HCT116 (cell line): ENCODE measurements at regions not wholly inside any gene's neighbourhood (a gene's known extent, or its start where the extent isn't known, plus 50 kb on each side); places are given as distances from the start of the nearest gene placed in this dataset.

Source experiments
- ATAC-seq: fragments of 200-7000 bp; cut with Tn5 transposase; 2 replicates; pipeline ENCODE4 v1.9.1; 2020; ENCODE audit warnings: mild to moderate bottlenecking, moderate library complexity
- BruUV-seq: library from RNA; stranded (reverse); fragments of 400-500 nt; replicated peaks from 2 replicates; lab custom pipeline; 2021; lab: Mats Ljungman, UMichigan
- CTCF ChIA-PET: fragments of 300-600 bp; sonication (Branson Sonifier 250); formaldehyde crosslinking; loops from one replicate; lab custom pipeline; 2021; ENCODE audit warnings: antibody characterized with exemption; lab: Charles Lee
- POLR2A ChIA-PET: fragments of 300-600, 350-600 bp; sonication (Branson Sonifier 250); formaldehyde crosslinking; loops from one replicate; lab custom pipeline; 2021; ENCODE audit warnings: antibody characterized with exemption; lab: Charles Lee
- RAD21 ChIA-PET, 2 experiments: fragments of 300-600 bp; sonication (Branson Sonifier 250); formaldehyde crosslinking; loops; one replicate each; lab custom pipeline; 2023; ENCODE audit warnings: low total read pairs in 2 of 2; ENCODE audit not compliant: uncharacterized antibody in 2 of 2, unreplicated experiment in 2 of 2, low non-redundant PET in 1 of 2; lab: Charles Lee
- DNase-seq: peaks from one replicate; pipeline ENCODE4 v3.0.0-alpha.2; 2010; ENCODE audit warnings: low read depth, low spot score
- H2AFZ ChIP-seq: fragments of 200-600 bp; shearing (Covaris generic), sonication (generic); 2 replicates; pipeline ENCODE4 v1.6.1; 2017; ENCODE audit warnings: low read depth, mixed run types, mixed read lengths, antibody characterized with exemption, low read length; ENCODE audit not compliant: poor library complexity, severe bottlenecking
- H3K27ac ChIP-seq: 2 replicates; pipeline ENCODE4 v1.5.1; 2012; ENCODE audit warnings: low read depth, low read length
- H3K27me3 ChIP-seq: fragments of 200-600 bp; sonication (generic); 2 replicates; pipeline ENCODE4 v1.6.1; 2016; ENCODE audit warnings: mixed run types, low read length, mixed read lengths; ENCODE audit not compliant: insufficient read depth
- H3K36me3 ChIP-seq, 2 experiments: fragments of 200-500 bp in 1 of 2; fragments of 200-600 bp in 1 of 2; sonication (Bioruptor generic) in 1 of 2; sonication (generic) in 1 of 2; 2 replicates each; pipeline versions ENCODE4 v1.5.1 to v1.6.1; 2014 to 2016; ENCODE audit warnings: low read length in 2 of 2, inconsistent platforms in 1 of 2, mixed read lengths in 1 of 2, mixed run types in 1 of 2; ENCODE audit not compliant: insufficient read depth in 2 of 2, control insufficient read depth in 1 of 2
- H3K4me1 ChIP-seq, 2 experiments: fragments of 200-600 bp in 1 of 2; sonication (generic) in 1 of 2; 2 replicates each; pipeline versions ENCODE4 v1.5.1 to v1.6.1; 2012 to 2017; ENCODE audit warnings: low read length in 2 of 2, inconsistent platforms in 1 of 2, mild to moderate bottlenecking in 1 of 2, mixed read lengths in 1 of 2, mixed run types in 1 of 2, moderate library complexity in 1 of 2; ENCODE audit not compliant: insufficient read depth in 2 of 2, control insufficient read depth in 1 of 2
- H3K4me2 ChIP-seq: fragments of 200-600 bp; sonication (generic); 2 replicates; pipeline ENCODE4 v1.6.1; 2017; ENCODE audit warnings: mixed run types, low read length, mixed read lengths
- H3K4me3 ChIP-seq, 2 experiments: fragments of 200-600 bp in 1 of 2; sonication (generic) in 1 of 2; replicated peaks in 1 of 2; 2 replicates each; pipeline ENCODE4 v1.5.1; 2011 to 2016; ENCODE audit warnings: low read length in 2 of 2, control low read depth in 1 of 2, low read depth in 1 of 2, mild to moderate bottlenecking in 1 of 2, mixed read lengths in 1 of 2, mixed run types in 1 of 2
- H3K79me2 ChIP-seq: fragments of 200-600 bp; sonication (generic); 2 replicates; pipeline ENCODE4 v1.6.1; 2017; ENCODE audit warnings: mild to moderate bottlenecking, mixed run types, low read length, moderate library complexity, mixed read lengths; ENCODE audit not compliant: insufficient read depth
- H3K9ac ChIP-seq: fragments of 200-600 bp; sonication (generic); 2 replicates; pipeline ENCODE4 v1.6.1; 2016; ENCODE audit warnings: low read length, mixed read lengths
- H3K9me2 ChIP-seq: fragments of 200-600 bp; sonication (generic), shearing (Covaris generic); 2 replicates; pipeline ENCODE4 v1.6.1; 2017; ENCODE audit warnings: mixed run types, mild to moderate bottlenecking, moderate library complexity; ENCODE audit not compliant: insufficient read depth
- H3K9me3 ChIP-seq, 2 experiments: fragments of 200-500 bp in 1 of 2; fragments of 200-600 bp in 1 of 2; sonication (Bioruptor generic) in 1 of 2; sonication (generic) in 1 of 2; 2 replicates each; pipeline ENCODE4 v1.6.1; 2014 to 2017; ENCODE audit warnings: low read length in 2 of 2, mixed read lengths in 2 of 2, inconsistent platforms in 1 of 2, low read depth in 1 of 2, mild to moderate bottlenecking in 1 of 2, mixed run types in 1 of 2, moderate library complexity in 1 of 2; ENCODE audit not compliant: control insufficient read depth in 1 of 2, insufficient read depth in 1 of 2
- H4K20me1 ChIP-seq: fragments of 200-600 bp; sonication (generic), shearing (Covaris generic); 2 replicates; pipeline ENCODE4 v1.6.1; 2017; ENCODE audit warnings: mixed run types, mild to moderate bottlenecking, moderate library complexity; ENCODE audit not compliant: insufficient read depth
- CBX3 ChIP-seq: IDR thresholded peaks from 2 replicates; pipeline ENCODE4 v1.6.1; 2012; ENCODE audit warnings: low read depth
- CEBPB ChIP-seq: IDR thresholded peaks from 2 replicates; pipeline ENCODE4 v1.6.1; 2012; ENCODE audit warnings: low read depth
- EGR1 ChIP-seq: IDR thresholded peaks from 2 replicates; pipeline ENCODE4 v1.6.1; 2012; ENCODE audit warnings: low read depth
- ELF1 ChIP-seq: IDR thresholded peaks from 2 replicates; pipeline ENCODE4 v1.6.1; 2012; ENCODE audit warnings: low read depth, borderline replicate concordance
- EZH2 ChIP-seq: fragments of 200-600 bp; sonication (generic); IDR thresholded peaks from 2 replicates; pipeline ENCODE4 v1.6.1; 2017; ENCODE audit warnings: antibody characterized with exemption, mixed run types
- EZH2phosphoT487 ChIP-seq: fragments of 200-600 bp; IDR thresholded peaks from 2 replicates; pipeline ENCODE4 v1.6.1; 2018; ENCODE audit warnings: antibody characterized with exemption, borderline replicate concordance
- JUND ChIP-seq: IDR thresholded peaks from 2 replicates; pipeline ENCODE4 v1.6.1; 2012
- POLR2AphosphoS5 ChIP-seq: IDR thresholded peaks from 2 replicates; pipeline ENCODE4 v1.6.1; 2011; ENCODE audit warnings: mild to moderate bottlenecking, low read depth, low read length, moderate library complexity
- RAD21 ChIP-seq: IDR thresholded peaks from 2 replicates; pipeline ENCODE4 v1.6.1; 2012; ENCODE audit warnings: low read depth, mild to moderate bottlenecking
- SRF ChIP-seq: IDR thresholded peaks from 2 replicates; pipeline ENCODE4 v1.6.1; 2012; ENCODE audit warnings: low read depth
- TCF7L2 ChIP-seq: IDR thresholded peaks from 2 replicates; pipeline ENCODE4 v1.7.0; 2011; ENCODE audit warnings: borderline replicate concordance, inconsistent platforms; ENCODE audit not compliant: insufficient read depth, insufficient read length; ENCODE audit errors: extremely low read depth
- ZFX ChIP-seq: fragments of 450-650 bp; IDR thresholded peaks from 2 replicates; pipeline ENCODE4 v1.6.1; 2017
- intact Hi-C: fragments of 100-400 bp; cut with micrococcal nuclease; formaldehyde crosslinking; loops from 2 replicates; pipeline ENCODE4 v1.10.0; 2022
- TF ChIP-seq, protein P1 (sequence below): IDR thresholded peaks from 2 replicates; pipeline ENCODE4 v1.6.1; 2012
- TF ChIP-seq, protein P2 (sequence below), 3 experiments: fragments of 200-600 bp in 1 of 3; sonication (generic) in 1 of 3; IDR thresholded peaks in 2 of 3; conservative IDR thresholded peaks in 1 of 3; 2 replicates each; pipeline ENCODE4 v1.5.1; 2012 to 2017; ENCODE audit warnings: low read depth in 2 of 3, low read length in 2 of 3, antibody characterized with exemption in 1 of 3, borderline replicate concordance in 1 of 3, control low read depth in 1 of 3, mild to moderate bottlenecking in 1 of 3, mixed read lengths in 1 of 3, mixed run types in 1 of 3, moderate library complexity in 1 of 3; ENCODE audit not compliant: insufficient read depth in 1 of 3

DNA sequence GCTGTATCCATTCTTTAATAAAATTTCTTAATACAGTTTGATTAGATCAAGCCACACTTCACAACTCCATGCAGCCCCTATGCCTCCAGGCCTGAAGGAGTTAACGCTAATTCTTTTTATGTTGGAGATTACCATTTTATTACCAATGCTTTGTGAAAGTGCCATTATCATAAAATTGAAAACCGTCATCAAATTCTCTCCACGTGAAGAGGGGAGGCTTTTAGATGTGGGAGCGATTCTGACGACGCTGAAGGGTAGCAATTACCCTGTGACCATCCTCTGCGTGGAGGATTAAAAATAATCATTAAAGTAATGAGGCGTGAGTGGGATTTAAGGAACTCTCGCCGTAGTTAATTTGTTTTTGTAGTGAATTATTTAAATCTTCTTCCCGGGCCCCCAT is 278.8 kb downstream of the CRLF2 start:
- Histone ChIP-seq H3K9me2 (no peaks in the 10 kb centered on the region), H3K4me1 (no peaks in the 10 kb centered on the region), H3K9ac (no peak overlapping the region), H2AFZ (no peak overlapping the region), H4K20me1 (no peaks in the 10 kb centered on the region), H3K27ac (no peak overlapping the region), H3K4me3 (no peak overlapping the region), H3K4me2 (no peak overlapping the region), H3K9me3 (no peaks in the 10 kb centered on the region), H3K36me3 (no peaks in the 10 kb centered on the region), H3K79me2 (no peaks in the 10 kb centered on the region), H3K27me3 (no peaks in the 10 kb centered on the region)
- TF ChIP-seq EZH2phosphoT487 = no peak
- TF ChIP-seq TCF7L2 = no peak
- no peak for TF ChIP-seq CEBPB
- no peak for TF ChIP-seq EZH2
- TF ChIP-seq ZFX = no peak
- TF ChIP-seq, protein P1, sequence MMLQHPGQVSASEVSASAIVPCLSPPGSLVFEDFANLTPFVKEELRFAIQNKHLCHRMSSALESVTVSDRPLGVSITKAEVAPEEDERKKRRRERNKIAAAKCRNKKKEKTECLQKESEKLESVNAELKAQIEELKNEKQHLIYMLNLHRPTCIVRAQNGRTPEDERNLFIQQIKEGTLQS = no peak
- no peak for TF ChIP-seq JUND
- no peak for TF ChIP-seq RAD21
- TF ChIP-seq POLR2AphosphoS5 = no peak
- TF ChIP-seq CBX3 = no peak
- no peak for TF ChIP-seq SRF
- TF ChIP-seq ELF1 = no peak
- TF ChIP-seq, protein P2, sequence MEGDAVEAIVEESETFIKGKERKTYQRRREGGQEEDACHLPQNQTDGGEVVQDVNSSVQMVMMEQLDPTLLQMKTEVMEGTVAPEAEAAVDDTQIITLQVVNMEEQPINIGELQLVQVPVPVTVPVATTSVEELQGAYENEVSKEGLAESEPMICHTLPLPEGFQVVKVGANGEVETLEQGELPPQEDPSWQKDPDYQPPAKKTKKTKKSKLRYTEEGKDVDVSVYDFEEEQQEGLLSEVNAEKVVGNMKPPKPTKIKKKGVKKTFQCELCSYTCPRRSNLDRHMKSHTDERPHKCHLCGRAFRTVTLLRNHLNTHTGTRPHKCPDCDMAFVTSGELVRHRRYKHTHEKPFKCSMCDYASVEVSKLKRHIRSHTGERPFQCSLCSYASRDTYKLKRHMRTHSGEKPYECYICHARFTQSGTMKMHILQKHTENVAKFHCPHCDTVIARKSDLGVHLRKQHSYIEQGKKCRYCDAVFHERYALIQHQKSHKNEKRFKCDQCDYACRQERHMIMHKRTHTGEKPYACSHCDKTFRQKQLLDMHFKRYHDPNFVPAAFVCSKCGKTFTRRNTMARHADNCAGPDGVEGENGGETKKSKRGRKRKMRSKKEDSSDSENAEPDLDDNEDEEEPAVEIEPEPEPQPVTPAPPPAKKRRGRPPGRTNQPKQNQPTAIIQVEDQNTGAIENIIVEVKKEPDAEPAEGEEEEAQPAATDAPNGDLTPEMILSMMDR (IDR thresholded peaks at IDR 0.05 in 2 of 3, conservative IDR thresholded peaks at IDR 0.05 in 1 of 3; ENCODE audit: borderline replicate concordance in 1 of 3, insufficient read depth in 1 of 3, low read depth in 2 of 3, low read length in 2 of 3) = no peak
- no peak for TF ChIP-seq EGR1
- no TSS peak for BruUV-seq
- DNase-seq = no peak
- ATAC-seq = no peak
- intact Hi-C loops = no loop called here
- ChIA-PET RAD21 (no interaction called here), CTCF (no interaction called here), POLR2A (no interaction called here)
